Neural progenitor cell (in vitro differentiated cells): ENCODE measurements at regions not wholly inside any gene's neighbourhood (a gene's known extent, or its start where the extent isn't known, plus 50 kb on each side); places are given as distances from the start of the nearest gene placed in this dataset.

ENCODE experiments used
- DNase-seq: peaks from one replicate; pipeline ENCODE4 v3.0.0-alpha.2; 2016; ENCODE audit warnings: low spot score
- H2AFZ ChIP-seq: fragments of 200-600 bp; sonication (generic); replicated peaks from 2 replicates; pipeline ENCODE4 v1.6.1; 2016; ENCODE audit warnings: antibody characterized with exemption
- H3F3A ChIP-seq: fragments of 200-600 bp; sonication (generic); 2 replicates; pipeline ENCODE4 v1.6.1; 2016; ENCODE audit warnings: antibody characterized with exemption, low read depth
- H3K27ac ChIP-seq: fragments of 200-600 bp; sonication (generic); 2 replicates; pipeline ENCODE4 v1.5.1; 2016; ENCODE audit warnings: mild to moderate bottlenecking
- H3K27me3 ChIP-seq: fragments of 200-600 bp; sonication (generic); 2 replicates; pipeline ENCODE4 v1.6.1; 2016; ENCODE audit warnings: mild to moderate bottlenecking, moderate library complexity
- H3K36me3 ChIP-seq: fragments of 200-600 bp; sonication (generic); 2 replicates; pipeline ENCODE4 v1.5.1; 2016
- H3K4me1 ChIP-seq: fragments of 200-600 bp; sonication (generic); 2 replicates; pipeline ENCODE4 v1.6.1; 2016; ENCODE audit warnings: mixed run types
- H3K4me2 ChIP-seq: fragments of 200-600 bp; sonication (generic); 2 replicates; pipeline ENCODE4 v1.6.1; 2016
- H3K4me3 ChIP-seq: fragments of 200-600 bp; sonication (generic); 2 replicates; pipeline ENCODE4 v1.5.1; 2016
- H3K79me2 ChIP-seq: fragments of 200-600 bp; sonication (generic); 2 replicates; pipeline ENCODE4 v1.6.1; 2016; ENCODE audit warnings: low read depth
- H3K9ac ChIP-seq: fragments of 200-600 bp; sonication (generic); 2 replicates; pipeline ENCODE4 v1.6.1; 2016
- H3K9me3 ChIP-seq: fragments of 200-600 bp; sonication (generic); 2 replicates; pipeline ENCODE4 v1.5.1; 2016; ENCODE audit warnings: low read depth
- H4K20me1 ChIP-seq: fragments of 200-600 bp; sonication (generic); 2 replicates; pipeline ENCODE4 v1.6.1; 2016; ENCODE audit warnings: low read depth
- H3K27ac Mint-ChIP-seq: 3 replicates; pipeline ENCODE4 v1.8.0; 2021; ENCODE audit warnings: mixed read lengths
- H3K27me3 Mint-ChIP-seq: 2 replicates; pipeline ENCODE4 v1.8.0; 2022; ENCODE audit warnings: low read depth, mild to moderate bottlenecking, inconsistent platforms, moderate library complexity, mixed read lengths; ENCODE audit not compliant: insufficient read depth
- H3K36me3 Mint-ChIP-seq: 3 replicates; pipeline ENCODE4 v1.8.0; 2021; ENCODE audit warnings: mixed read lengths
- H3K4me1 Mint-ChIP-seq: 3 replicates; pipeline ENCODE4 v1.8.0; 2021; ENCODE audit warnings: mixed read lengths
- H3K4me3 Mint-ChIP-seq: 3 replicates; pipeline ENCODE4 v1.8.0; 2021; ENCODE audit warnings: mild to moderate bottlenecking, moderate library complexity, mixed read lengths
- H3K9me3 Mint-ChIP-seq: 3 replicates; pipeline ENCODE4 v1.8.0; 2020; ENCODE audit warnings: mixed read lengths
- EZH2 ChIP-seq: fragments of 200-600 bp; sonication (generic); IDR thresholded peaks from 2 replicates; pipeline ENCODE4 v1.6.1; 2017; ENCODE audit warnings: antibody characterized with exemption, mild to moderate bottlenecking, moderate library complexity
- EZH2phosphoT487 ChIP-seq: fragments of 200-600 bp; sonication (generic); IDR thresholded peaks from 2 replicates; pipeline ENCODE4 v1.6.1; 2017; ENCODE audit warnings: antibody characterized with exemption
- TF ChIP-seq, protein P1 (sequence below): fragments of 200-600 bp; sonication (generic); IDR thresholded peaks from 2 replicates; pipeline ENCODE4 v1.5.1; 2017; ENCODE audit warnings: antibody characterized with exemption, mild to moderate bottlenecking

GRCh38 chr12:111215881-111216280 lies 153.0 kb downstream of the PHETA1 start:
- H4K20me1 ChIP-seq = peaks cover 11% of the 10 kb centered on the region
- TF ChIP-seq EZH2phosphoT487 (no peak), EZH2 (no peak)
- TF ChIP-seq, protein P1, sequence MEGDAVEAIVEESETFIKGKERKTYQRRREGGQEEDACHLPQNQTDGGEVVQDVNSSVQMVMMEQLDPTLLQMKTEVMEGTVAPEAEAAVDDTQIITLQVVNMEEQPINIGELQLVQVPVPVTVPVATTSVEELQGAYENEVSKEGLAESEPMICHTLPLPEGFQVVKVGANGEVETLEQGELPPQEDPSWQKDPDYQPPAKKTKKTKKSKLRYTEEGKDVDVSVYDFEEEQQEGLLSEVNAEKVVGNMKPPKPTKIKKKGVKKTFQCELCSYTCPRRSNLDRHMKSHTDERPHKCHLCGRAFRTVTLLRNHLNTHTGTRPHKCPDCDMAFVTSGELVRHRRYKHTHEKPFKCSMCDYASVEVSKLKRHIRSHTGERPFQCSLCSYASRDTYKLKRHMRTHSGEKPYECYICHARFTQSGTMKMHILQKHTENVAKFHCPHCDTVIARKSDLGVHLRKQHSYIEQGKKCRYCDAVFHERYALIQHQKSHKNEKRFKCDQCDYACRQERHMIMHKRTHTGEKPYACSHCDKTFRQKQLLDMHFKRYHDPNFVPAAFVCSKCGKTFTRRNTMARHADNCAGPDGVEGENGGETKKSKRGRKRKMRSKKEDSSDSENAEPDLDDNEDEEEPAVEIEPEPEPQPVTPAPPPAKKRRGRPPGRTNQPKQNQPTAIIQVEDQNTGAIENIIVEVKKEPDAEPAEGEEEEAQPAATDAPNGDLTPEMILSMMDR = no peak
- no peak overlapping the region for H3K4me2 ChIP-seq
- Mint-ChIP-seq H3K27me3 (no peaks in the 10 kb centered on the region), H3K4me1 (peaks cover 7% of the 10 kb centered on the region), H3K36me3 (no peaks in the 10 kb centered on the region), H3K27ac (no peak overlapping the region), H3K9me3 (peaks cover 3% of the 10 kb centered on the region), H3K4me3 (no peak overlapping the region)
- H3K9ac ChIP-seq = no peak overlapping the region
- H3K4me1 ChIP-seq = no peaks in the 10 kb centered on the region
- no peaks in the 10 kb centered on the region for H3K36me3 ChIP-seq
- H2AFZ ChIP-seq = no peak overlapping the region
- no peak overlapping the region for H3K4me3 ChIP-seq
- peaks cover 7% of the 10 kb centered on the region for H3F3A ChIP-seq
- no peaks in the 10 kb centered on the region for H3K27me3 ChIP-seq
- H3K79me2 ChIP-seq = no peaks in the 10 kb centered on the region
- no peak overlapping the region for H3K27ac ChIP-seq
- DNase-seq = no peak
- no peaks in the 10 kb centered on the region for H3K9me3 ChIP-seq

DNA sequence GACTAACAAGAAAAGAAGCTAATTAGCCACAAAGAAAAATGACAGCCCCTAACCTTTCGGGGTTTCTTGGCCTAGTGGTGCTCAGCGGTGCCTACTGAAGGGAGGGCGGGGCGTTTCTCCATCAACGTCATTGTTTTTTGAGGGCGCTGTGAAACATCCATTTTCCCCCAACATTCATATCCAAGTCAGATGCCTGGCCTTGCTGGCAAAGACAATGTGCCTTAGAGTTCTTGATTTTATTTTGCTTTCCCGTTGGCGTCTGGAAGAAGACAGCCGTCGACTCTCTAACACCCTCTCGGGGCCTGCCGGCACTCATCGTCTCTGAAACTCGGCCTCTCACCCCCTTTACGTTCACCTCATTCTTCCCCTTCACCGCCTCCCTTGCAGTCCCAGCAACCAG lies 154.5 kb downstream of the PHETA1 start:
- DNase-seq = no peak
- Histone ChIP-seq H3K27ac (no peak overlapping the region), H3K9ac (no peak overlapping the region), H3K4me1 (no peaks in the 10 kb centered on the region), H4K20me1 (peaks cover 17% of the 10 kb centered on the region), H3F3A (peaks cover 6% of the 10 kb centered on the region), H3K27me3 (no peaks in the 10 kb centered on the region), H2AFZ (no peak overlapping the region), H3K4me2 (no peak overlapping the region), H3K4me3 (no peak overlapping the region), H3K9me3 (no peaks in the 10 kb centered on the region), H3K36me3 (no peaks in the 10 kb centered on the region), H3K79me2 (no peaks in the 10 kb centered on the region)
- H3K4me3 Mint-ChIP-seq = no peak overlapping the region
- peaks cover 7% of the 10 kb centered on the region for H3K4me1 Mint-ChIP-seq
- no peaks in the 10 kb centered on the region for H3K36me3 Mint-ChIP-seq
- H3K27ac Mint-ChIP-seq = no peak overlapping the region
- peaks cover 4% of the 10 kb centered on the region for H3K27me3 Mint-ChIP-seq
- TF ChIP-seq, protein P1 = no peak
- TF ChIP-seq EZH2phosphoT487 (no peak), EZH2 (no peak)
- H3K9me3 Mint-ChIP-seq = peaks cover 3% of the 10 kb centered on the region

GRCh38 chr12:111213561-111213960 lies 155.3 kb downstream of the PHETA1 start:
- Mint-ChIP-seq H3K27ac (no peak overlapping the region), H3K4me1 (peaks cover 7% of the 10 kb centered on the region), H3K4me3 (no peak overlapping the region), H3K36me3 (no peaks in the 10 kb centered on the region), H3K9me3 (no peaks in the 10 kb centered on the region), H3K27me3 (peaks cover 4% of the 10 kb centered on the region)
- Histone ChIP-seq H3F3A (peaks cover 6% of the 10 kb centered on the region), H3K4me3 (no peak overlapping the region), H4K20me1 (peaks cover 23% of the 10 kb centered on the region), H3K4me2 (no peak overlapping the region), H3K79me2 (no peaks in the 10 kb centered on the region), H3K9ac (no peak overlapping the region), H3K9me3 (no peaks in the 10 kb centered on the region), H3K27ac (no peak overlapping the region), H3K27me3 (no peaks in the 10 kb centered on the region), H3K36me3 (no peaks in the 10 kb centered on the region), H3K4me1 (no peaks in the 10 kb centered on the region), H2AFZ (no peak overlapping the region)
- TF ChIP-seq EZH2 (no peak), EZH2phosphoT487 (no peak)
- TF ChIP-seq, protein P1 = no peak
- DNase-seq = no peak
